HepG2 (cell line): ENCODE measurements at regions not wholly inside any gene's neighbourhood (a gene's known extent, or its start where the extent isn't known, plus 50 kb on each side); places are given as distances from the start of the nearest gene placed in this dataset.

Source experiments
- ATAC-seq: fragments of 200-7000 bp; cut with Tn5 transposase; 3 replicates; pipeline ENCODE4 v1.9.1; 2020; ENCODE audit warnings: mild to moderate bottlenecking, moderate library complexity
- BruUV-seq: library from RNA; stranded (reverse); fragments of 400-500 nt; replicated peaks from 2 replicates; lab custom pipeline; 2021; lab: Mats Ljungman, UMichigan
- CTCF ChIA-PET: fragments of 300-600 bp; formaldehyde crosslinking; extraction: SDS; loops from one replicate; lab custom pipeline; 2021; ENCODE audit warnings: low total read pairs, inconsistent platforms, low intra/inter-chr PET ratio; lab: Yijun Ruan, JAX
- POLR2A ChIA-PET: fragments of 350-600 bp; sonication (Branson Sonifier 250); formaldehyde crosslinking; loops from one replicate; lab custom pipeline; 2020; ENCODE audit warnings: antibody characterized with exemption, inconsistent platforms; lab: Yijun Ruan, JAX
- DNase-seq: peaks from one replicate; pipeline ENCODE4 v3.0.0-alpha.2; 2015; ENCODE audit warnings: low spot score
- FAIRE-seq: peaks from 3 replicates; lab custom pipeline; 2011; peaks lifted over from hg19 to GRCh38; lab: Jason Lieb, UNC
- H2AFZ ChIP-seq: one replicate; pipeline ENCODE4 v1.6.1; 2011; ENCODE audit warnings: low read length, inconsistent platforms
- H3K27ac ChIP-seq: fragments of 300-600 bp; 3 replicates; pipeline ENCODE4 v1.8.0; 2011; ENCODE audit warnings: mixed run types, mild to moderate bottlenecking, mixed read lengths, low read length, inconsistent platforms; ENCODE audit not compliant: insufficient read depth; ENCODE audit errors: extremely low read length
- H3K27me3 ChIP-seq, 2 experiments: fragments of 200-600 bp in 1 of 2; 2 replicates in 1 of 2; 3 replicates in 1 of 2; pipeline versions ENCODE4 v1.6.0 to v1.8.0; 2011; ENCODE audit warnings: low read length in 2 of 2, mild to moderate bottlenecking in 2 of 2, moderate library complexity in 2 of 2, inconsistent platforms in 1 of 2; ENCODE audit not compliant: insufficient read depth in 2 of 2, control insufficient read depth in 1 of 2
- H3K36me3 ChIP-seq, 2 experiments: fragments of 200-600 bp in 1 of 2; replicated peaks in 1 of 2; 2 replicates in 1 of 2; 3 replicates in 1 of 2; pipeline versions ENCODE4 v1.5.1 to v1.8.0; 2011; ENCODE audit warnings: low read length in 2 of 2, inconsistent platforms in 1 of 2; ENCODE audit not compliant: insufficient read depth in 2 of 2, control insufficient read depth in 1 of 2
- H3K4me1 ChIP-seq: 2 replicates; pipeline ENCODE4 v1.5.1; 2012; ENCODE audit warnings: low read length, inconsistent platforms; ENCODE audit not compliant: insufficient read depth
- H3K4me2 ChIP-seq: 2 replicates; pipeline ENCODE4 v1.6.0; 2011; ENCODE audit warnings: low read depth, low read length, inconsistent platforms
- H3K4me3 ChIP-seq, 3 experiments: fragments of 200-600 bp in 1 of 3; sonication (generic), shearing (Covaris generic) in 1 of 3; replicated peaks in 1 of 3; 2 replicates each; pipeline ENCODE4 v1.5.1; 2011 to 2016; ENCODE audit warnings: low read length in 3 of 3, inconsistent platforms in 2 of 3, low read depth in 2 of 3, mild to moderate bottlenecking in 2 of 3, control low read depth in 1 of 3, mixed read lengths in 1 of 3; ENCODE audit not compliant: insufficient read depth in 1 of 3
- H3K79me2 ChIP-seq: one replicate; pipeline ENCODE4 v1.6.1; 2011; ENCODE audit warnings: low read length, inconsistent platforms; ENCODE audit not compliant: insufficient read depth
- H3K9ac ChIP-seq: 2 replicates; pipeline ENCODE4 v1.6.0; 2011; ENCODE audit warnings: mild to moderate bottlenecking, low read depth, low read length, inconsistent platforms; ENCODE audit not compliant: insufficient read depth
- H3K9me3 ChIP-seq: 2 replicates; pipeline ENCODE4 v1.5.1; 2012; ENCODE audit warnings: mild to moderate bottlenecking, low read length
- H4K20me1 ChIP-seq: 2 replicates; pipeline ENCODE4 v1.6.0; 2011; ENCODE audit warnings: inconsistent platforms, mild to moderate bottlenecking, low read length, moderate library complexity; ENCODE audit not compliant: insufficient read depth
- HNRNPLL ChIP-seq: fragments of 200-400 bp; formaldehyde crosslinking; IDR thresholded peaks from 2 replicates; pipeline ENCODE4 v1.6.1; 2017; ENCODE audit warnings: mild to moderate bottlenecking, low read depth, low read length; ENCODE audit not compliant: poor library complexity, severe bottlenecking
- HOXA9 ChIP-seq: sonication (generic); formaldehyde crosslinking; IDR thresholded peaks from 2 replicates; pipeline ENCODE4 v1.8.1; 2022; ENCODE audit warnings: missing genetic modification reagents, mild to moderate bottlenecking, moderate library complexity, borderline replicate concordance
- RARA ChIP-seq: IDR thresholded peaks from 2 replicates; pipeline ENCODE4 v1.6.1; 2016; ENCODE audit warnings: missing genetic modification reagents, missing compliant biosample characterization
- RFX1 ChIP-seq: fragments of 450-650 bp; IDR thresholded peaks from 2 replicates; pipeline ENCODE4 v1.6.1; 2017
- SALL2 ChIP-seq: sonication (generic); formaldehyde crosslinking; IDR thresholded peaks from 2 replicates; pipeline ENCODE4 v1.8.1; 2023; ENCODE audit warnings: mild to moderate bottlenecking, missing genetic modification reagents, inconsistent platforms
- SOX13 ChIP-seq, 3 experiments: fragments of 450-650 bp in 1 of 3; sonication (generic) in 1 of 3; formaldehyde crosslinking in 1 of 3; IDR thresholded peaks in 2 of 3; conservative IDR thresholded peaks in 1 of 3; 2 replicates each; pipeline versions ENCODE4 v1.5.0 to v1.6.1; 2016 to 2020; ENCODE audit warnings: antibody characterized with exemption in 1 of 3, mild to moderate bottlenecking in 1 of 3, missing compliant biosample characterization in 1 of 3, missing genetic modification reagents in 1 of 3, moderate library complexity in 1 of 3
- ZNF20 ChIP-seq: sonication (generic); formaldehyde crosslinking; IDR thresholded peaks from 2 replicates; pipeline ENCODE4 v1.4.0; 2020; ENCODE audit warnings: mild to moderate bottlenecking, moderate library complexity, missing genetic modification reagents
- WGBS: methylation state at CpG from one replicate; pipeline ENCODE4 v1.1.6; 2017; ENCODE audit warnings: low lambda C conversion rate; 5-methylcytosine and 5-hydroxymethylcytosine counted together
- in situ Hi-C: cut with HindIII; loops from 2 replicates; pipeline ENCODE4 v1.10.0; 2017; ENCODE audit warnings: low pct_unique_long_range_greater_than_20kb; ENCODE audit not compliant: extremely low pct_ligation_motif_present
- intact Hi-C: fragments of 100-400 bp; cut with micrococcal nuclease; formaldehyde crosslinking; loops from one replicate; pipeline ENCODE4 v1.10.0; 2022; ENCODE audit not compliant: unreplicated experiment
- TF ChIP-seq, protein P1 (sequence below): sonication (generic); formaldehyde crosslinking; IDR thresholded peaks from 2 replicates; pipeline ENCODE4 v1.4.0; 2020; ENCODE audit warnings: missing genetic modification reagents, borderline replicate concordance
- TF ChIP-seq, protein P2 (sequence below): sonication (generic); formaldehyde crosslinking; IDR thresholded peaks from 2 replicates; pipeline ENCODE4 v1.5.0; 2020; ENCODE audit warnings: missing genetic modification reagents, mild to moderate bottlenecking, borderline replicate concordance
- TF ChIP-seq, protein P3 (sequence below): sonication (generic); formaldehyde crosslinking; IDR thresholded peaks from 2 replicates; pipeline ENCODE4 v1.4.0; 2020; ENCODE audit warnings: missing genetic modification reagents
- TF ChIP-seq, protein P4 (sequence below): sonication (generic); formaldehyde crosslinking; IDR thresholded peaks from 2 replicates; pipeline ENCODE4 v1.4.0; 2020; ENCODE audit warnings: missing genetic modification reagents

DNA sequence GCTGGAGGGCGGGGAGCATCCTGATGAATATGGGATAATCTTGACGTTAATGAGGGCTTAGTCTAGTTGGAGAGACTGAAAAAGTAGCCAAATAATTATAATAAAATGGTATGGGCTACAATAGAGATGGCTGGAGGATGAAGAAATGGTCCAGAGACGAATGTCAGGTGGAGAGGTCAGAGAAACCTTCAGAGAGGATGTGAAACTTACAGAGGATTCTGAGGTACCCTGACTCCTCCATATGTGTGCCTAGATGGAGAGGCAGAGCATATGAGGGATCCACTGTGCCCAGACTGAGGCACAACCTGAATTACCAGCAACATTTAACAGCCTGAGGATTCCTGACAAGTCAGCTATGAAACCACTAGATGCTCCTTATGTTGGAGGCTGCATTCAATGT lies 417.0 kb downstream of the ATP23 start (continued):
- TF ChIP-seq, protein P1, sequence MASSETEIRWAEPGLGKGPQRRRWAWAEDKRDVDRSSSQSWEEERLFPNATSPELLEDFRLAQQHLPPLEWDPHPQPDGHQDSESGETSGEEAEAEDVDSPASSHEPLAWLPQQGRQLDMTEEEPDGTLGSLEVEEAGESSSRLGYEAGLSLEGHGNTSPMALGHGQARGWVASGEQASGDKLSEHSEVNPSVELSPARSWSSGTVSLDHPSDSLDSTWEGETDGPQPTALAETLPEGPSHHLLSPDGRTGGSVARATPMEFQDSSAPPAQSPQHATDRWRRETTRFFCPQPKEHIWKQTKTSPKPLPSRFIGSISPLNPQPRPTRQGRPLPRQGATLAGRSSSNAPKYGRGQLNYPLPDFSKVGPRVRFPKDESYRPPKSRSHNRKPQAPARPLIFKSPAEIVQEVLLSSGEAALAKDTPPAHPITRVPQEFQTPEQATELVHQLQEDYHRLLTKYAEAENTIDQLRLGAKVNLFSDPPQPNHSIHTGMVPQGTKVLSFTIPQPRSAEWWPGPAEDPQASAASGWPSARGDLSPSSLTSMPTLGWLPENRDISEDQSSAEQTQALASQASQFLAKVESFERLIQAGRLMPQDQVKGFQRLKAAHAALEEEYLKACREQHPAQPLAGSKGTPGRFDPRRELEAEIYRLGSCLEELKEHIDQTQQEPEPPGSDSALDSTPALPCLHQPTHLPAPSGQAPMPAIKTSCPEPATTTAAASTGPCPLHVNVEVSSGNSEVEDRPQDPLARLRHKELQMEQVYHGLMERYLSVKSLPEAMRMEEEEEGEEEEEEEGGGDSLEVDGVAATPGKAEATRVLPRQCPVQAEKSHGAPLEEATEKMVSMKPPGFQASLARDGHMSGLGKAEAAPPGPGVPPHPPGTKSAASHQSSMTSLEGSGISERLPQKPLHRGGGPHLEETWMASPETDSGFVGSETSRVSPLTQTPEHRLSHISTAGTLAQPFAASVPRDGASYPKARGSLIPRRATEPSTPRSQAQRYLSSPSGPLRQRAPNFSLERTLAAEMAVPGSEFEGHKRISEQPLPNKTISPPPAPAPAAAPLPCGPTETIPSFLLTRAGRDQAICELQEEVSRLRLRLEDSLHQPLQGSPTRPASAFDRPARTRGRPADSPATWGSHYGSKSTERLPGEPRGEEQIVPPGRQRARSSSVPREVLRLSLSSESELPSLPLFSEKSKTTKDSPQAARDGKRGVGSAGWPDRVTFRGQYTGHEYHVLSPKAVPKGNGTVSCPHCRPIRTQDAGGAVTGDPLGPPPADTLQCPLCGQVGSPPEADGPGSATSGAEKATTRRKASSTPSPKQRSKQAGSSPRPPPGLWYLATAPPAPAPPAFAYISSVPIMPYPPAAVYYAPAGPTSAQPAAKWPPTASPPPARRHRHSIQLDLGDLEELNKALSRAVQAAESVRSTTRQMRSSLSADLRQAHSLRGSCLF (CRISPR knock-in tag) = no peak
- TF ChIP-seq HNRNPLL = no peak

DNA sequence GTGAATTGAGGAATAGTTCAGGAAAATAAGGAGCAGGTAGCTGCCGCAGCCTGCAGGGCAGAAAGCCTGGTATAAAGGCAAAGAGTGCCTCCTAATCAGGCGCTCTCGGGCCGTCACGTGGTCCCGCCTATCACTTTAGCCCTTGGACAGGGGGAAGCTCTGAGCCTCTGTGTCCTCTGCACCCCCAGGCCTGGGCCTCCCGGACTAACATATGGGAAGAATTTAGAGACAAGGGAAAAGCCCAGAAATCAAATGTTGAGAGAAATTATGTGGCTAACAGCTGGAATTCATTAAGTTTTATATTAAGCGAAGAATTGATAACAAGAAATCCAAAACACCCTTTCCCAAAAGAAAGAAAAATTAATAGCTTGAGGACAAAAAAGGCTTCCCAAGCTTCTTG lies 417.7 kb downstream of the ATP23 start:
- no peaks in the 10 kb centered on the region for H3K4me1 ChIP-seq
- no peaks in the 10 kb centered on the region for H4K20me1 ChIP-seq
- no peaks in the 10 kb centered on the region for H3K27me3 ChIP-seq
- H3K36me3 ChIP-seq = no peaks in the 10 kb centered on the region
- no peak overlapping the region for H2AFZ ChIP-seq
- in situ Hi-C loops = no loop called here
- no peak for FAIRE-seq
- H3K27ac ChIP-seq = no peak overlapping the region
- ChIA-PET CTCF (no interaction called here), POLR2A (no interaction called here)
- BruUV-seq = no TSS peak
- no peak for DNase-seq
- no peak overlapping the region for H3K4me3 ChIP-seq
- intact Hi-C loops = no loop called here
- H3K4me2 ChIP-seq = no peak overlapping the region
- no peaks in the 10 kb centered on the region for H3K79me2 ChIP-seq
- WGBS = 14% methylated on average over 8 of the region's 8 CpGs
- no peaks in the 10 kb centered on the region for H3K9me3 ChIP-seq
- H3K9ac ChIP-seq = no peak overlapping the region
- ATAC-seq = no peak
- TF ChIP-seq HOXA9 = no peak
- TF ChIP-seq SALL2 (CRISPR knock-in tag) = no peak
- TF ChIP-seq, protein P2, sequence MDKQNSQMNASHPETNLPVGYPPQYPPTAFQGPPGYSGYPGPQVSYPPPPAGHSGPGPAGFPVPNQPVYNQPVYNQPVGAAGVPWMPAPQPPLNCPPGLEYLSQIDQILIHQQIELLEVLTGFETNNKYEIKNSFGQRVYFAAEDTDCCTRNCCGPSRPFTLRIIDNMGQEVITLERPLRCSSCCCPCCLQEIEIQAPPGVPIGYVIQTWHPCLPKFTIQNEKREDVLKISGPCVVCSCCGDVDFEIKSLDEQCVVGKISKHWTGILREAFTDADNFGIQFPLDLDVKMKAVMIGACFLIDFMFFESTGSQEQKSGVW = no peak
- TF ChIP-seq ZNF20 (CRISPR knock-in tag) = no peak
- TF ChIP-seq, protein P3, sequence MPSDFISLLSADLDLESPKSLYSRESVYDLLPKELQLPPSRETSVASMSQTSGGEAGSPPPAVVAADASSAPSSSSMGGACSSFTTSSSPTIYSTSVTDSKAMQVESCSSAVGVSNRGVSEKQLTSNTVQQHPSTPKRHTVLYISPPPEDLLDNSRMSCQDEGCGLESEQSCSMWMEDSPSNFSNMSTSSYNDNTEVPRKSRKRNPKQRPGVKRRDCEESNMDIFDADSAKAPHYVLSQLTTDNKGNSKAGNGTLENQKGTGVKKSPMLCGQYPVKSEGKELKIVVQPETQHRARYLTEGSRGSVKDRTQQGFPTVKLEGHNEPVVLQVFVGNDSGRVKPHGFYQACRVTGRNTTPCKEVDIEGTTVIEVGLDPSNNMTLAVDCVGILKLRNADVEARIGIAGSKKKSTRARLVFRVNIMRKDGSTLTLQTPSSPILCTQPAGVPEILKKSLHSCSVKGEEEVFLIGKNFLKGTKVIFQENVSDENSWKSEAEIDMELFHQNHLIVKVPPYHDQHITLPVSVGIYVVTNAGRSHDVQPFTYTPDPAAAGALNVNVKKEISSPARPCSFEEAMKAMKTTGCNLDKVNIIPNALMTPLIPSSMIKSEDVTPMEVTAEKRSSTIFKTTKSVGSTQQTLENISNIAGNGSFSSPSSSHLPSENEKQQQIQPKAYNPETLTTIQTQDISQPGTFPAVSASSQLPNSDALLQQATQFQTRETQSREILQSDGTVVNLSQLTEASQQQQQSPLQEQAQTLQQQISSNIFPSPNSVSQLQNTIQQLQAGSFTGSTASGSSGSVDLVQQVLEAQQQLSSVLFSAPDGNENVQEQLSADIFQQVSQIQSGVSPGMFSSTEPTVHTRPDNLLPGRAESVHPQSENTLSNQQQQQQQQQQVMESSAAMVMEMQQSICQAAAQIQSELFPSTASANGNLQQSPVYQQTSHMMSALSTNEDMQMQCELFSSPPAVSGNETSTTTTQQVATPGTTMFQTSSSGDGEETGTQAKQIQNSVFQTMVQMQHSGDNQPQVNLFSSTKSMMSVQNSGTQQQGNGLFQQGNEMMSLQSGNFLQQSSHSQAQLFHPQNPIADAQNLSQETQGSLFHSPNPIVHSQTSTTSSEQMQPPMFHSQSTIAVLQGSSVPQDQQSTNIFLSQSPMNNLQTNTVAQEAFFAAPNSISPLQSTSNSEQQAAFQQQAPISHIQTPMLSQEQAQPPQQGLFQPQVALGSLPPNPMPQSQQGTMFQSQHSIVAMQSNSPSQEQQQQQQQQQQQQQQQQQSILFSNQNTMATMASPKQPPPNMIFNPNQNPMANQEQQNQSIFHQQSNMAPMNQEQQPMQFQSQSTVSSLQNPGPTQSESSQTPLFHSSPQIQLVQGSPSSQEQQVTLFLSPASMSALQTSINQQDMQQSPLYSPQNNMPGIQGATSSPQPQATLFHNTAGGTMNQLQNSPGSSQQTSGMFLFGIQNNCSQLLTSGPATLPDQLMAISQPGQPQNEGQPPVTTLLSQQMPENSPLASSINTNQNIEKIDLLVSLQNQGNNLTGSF (CRISPR knock-in tag) = no peak
- no peak for TF ChIP-seq RARA (CRISPR knock-in tag)
- TF ChIP-seq, protein P4, sequence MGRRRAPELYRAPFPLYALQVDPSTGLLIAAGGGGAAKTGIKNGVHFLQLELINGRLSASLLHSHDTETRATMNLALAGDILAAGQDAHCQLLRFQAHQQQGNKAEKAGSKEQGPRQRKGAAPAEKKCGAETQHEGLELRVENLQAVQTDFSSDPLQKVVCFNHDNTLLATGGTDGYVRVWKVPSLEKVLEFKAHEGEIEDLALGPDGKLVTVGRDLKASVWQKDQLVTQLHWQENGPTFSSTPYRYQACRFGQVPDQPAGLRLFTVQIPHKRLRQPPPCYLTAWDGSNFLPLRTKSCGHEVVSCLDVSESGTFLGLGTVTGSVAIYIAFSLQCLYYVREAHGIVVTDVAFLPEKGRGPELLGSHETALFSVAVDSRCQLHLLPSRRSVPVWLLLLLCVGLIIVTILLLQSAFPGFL (CRISPR knock-in tag) = no peak
- no peak for TF ChIP-seq SOX13 (IDR thresholded peaks at IDR 0.05)
- no peak for TF ChIP-seq SOX13 (CRISPR knock-in tag; conservative IDR thresholded peaks at IDR 0.05 in 1 of 2, IDR thresholded peaks at IDR 0.05 in 1 of 2)
- TF ChIP-seq RFX1 = no peak
